Loucy (cell line): ENCODE measurements at regions not wholly inside any gene's neighbourhood (a gene's known extent, or its start where the extent isn't known, plus 50 kb on each side); places are given as distances from the start of the nearest gene placed in this dataset.

Experiments
- H2AFZ ChIP-seq: fragments of 200-600 bp; sonication (generic); 2 replicates; pipeline ENCODE4 v1.6.0; 2016; ENCODE audit warnings: antibody characterized with exemption, mild to moderate bottlenecking, low read length, moderate library complexity
- H3F3A ChIP-seq: fragments of 200-600 bp; 2 replicates; pipeline ENCODE4 v1.6.0; 2016; ENCODE audit warnings: antibody characterized with exemption, low read depth, mild to moderate bottlenecking
- H3K27me3 ChIP-seq: fragments of 200-600 bp; sonication (generic); 2 replicates; pipeline ENCODE4 v1.6.1; 2014; ENCODE audit warnings: low read length, mild to moderate bottlenecking; ENCODE audit not compliant: insufficient read depth, poor library complexity, severe bottlenecking
- H3K36me3 ChIP-seq: fragments of 200-600 bp; sonication (generic); 2 replicates; pipeline ENCODE4 v1.6.1; 2016; ENCODE audit warnings: low read length; ENCODE audit not compliant: insufficient read depth
- H3K4me1 ChIP-seq: fragments of 200-600 bp; sonication (generic); 2 replicates; pipeline ENCODE4 v1.5.1; 2014; ENCODE audit warnings: low read length, mild to moderate bottlenecking; ENCODE audit not compliant: insufficient read depth, poor library complexity, severe bottlenecking
- H3K4me2 ChIP-seq: fragments of 200-600 bp; sonication (generic); 2 replicates; pipeline ENCODE4 v1.6.0; 2014; ENCODE audit warnings: antibody characterized with exemption, low read length, low read depth, mild to moderate bottlenecking; ENCODE audit not compliant: poor library complexity, severe bottlenecking
- H3K4me3 ChIP-seq: fragments of 200-600 bp; sonication (generic); 2 replicates; pipeline ENCODE4 v1.5.1; 2014; ENCODE audit warnings: low read length, mild to moderate bottlenecking, mixed read lengths; ENCODE audit not compliant: poor library complexity, severe bottlenecking
- H3K79me2 ChIP-seq: fragments of 200-600 bp; sonication (generic); 2 replicates; pipeline ENCODE4 v1.6.1; 2014; ENCODE audit warnings: low read length; ENCODE audit not compliant: insufficient read depth
- H3K9ac ChIP-seq: fragments of 200-600 bp; sonication (generic); 2 replicates; pipeline ENCODE4 v1.6.0; 2014; ENCODE audit warnings: mild to moderate bottlenecking, low read depth, low read length, moderate library complexity; ENCODE audit not compliant: poor library complexity, severe bottlenecking
- H3K9me2 ChIP-seq: fragments of 200-600 bp; sonication (generic); replicated peaks from 2 replicates; pipeline ENCODE4 v1.6.1; 2016; ENCODE audit warnings: low read depth, low read length, mixed read lengths
- H3K9me3 ChIP-seq: fragments of 200-600 bp; sonication (generic); 2 replicates; pipeline ENCODE4 v1.6.1; 2014; ENCODE audit warnings: mild to moderate bottlenecking, antibody characterized with exemption, low read length, low read depth; ENCODE audit not compliant: insufficient read depth
- H4K20me1 ChIP-seq: fragments of 200-600 bp; sonication (generic); 2 replicates; pipeline ENCODE4 v1.6.0; 2014; ENCODE audit warnings: antibody characterized with exemption, low read length, mild to moderate bottlenecking; ENCODE audit not compliant: insufficient read depth, poor library complexity, severe bottlenecking
- EZH2phosphoT487 ChIP-seq: fragments of 200-600 bp; IDR thresholded peaks from 2 replicates; pipeline ENCODE4 v1.6.1; 2018; ENCODE audit warnings: antibody characterized with exemption, mild to moderate bottlenecking, moderate library complexity, borderline replicate concordance
- TF ChIP-seq, protein P1 (sequence below): fragments of 200-600 bp; sonication (generic); conservative IDR thresholded peaks from 2 replicates; pipeline ENCODE4 v1.5.1; 2014; ENCODE audit warnings: mild to moderate bottlenecking, antibody characterized with exemption, low read length

DNA sequence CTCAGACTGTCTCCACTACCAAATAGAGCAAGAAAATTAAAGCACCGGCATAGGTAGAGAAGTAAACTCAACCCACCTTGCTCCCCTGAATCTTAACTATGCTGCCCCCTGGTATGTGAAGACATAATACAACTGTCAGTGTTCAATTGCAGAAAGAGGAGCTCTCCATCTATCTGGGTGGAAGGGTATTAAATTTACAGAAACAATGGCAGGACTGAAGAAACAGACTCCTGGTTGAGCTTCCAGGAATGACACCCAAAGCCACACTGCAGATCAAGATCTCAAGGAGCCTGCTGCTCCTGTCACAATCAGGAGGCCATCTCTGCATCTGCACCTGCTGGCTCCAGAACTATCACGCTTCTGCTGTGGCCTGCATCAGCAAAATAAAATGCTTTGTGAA lies 132.1 kb upstream of the BMAL1 start:
- Histone ChIP-seq H3K79me2 (no peaks in the 10 kb centered on the region), H3F3A (no peaks in the 10 kb centered on the region), H3K9ac (no peak overlapping the region), H3K36me3 (no peaks in the 10 kb centered on the region), H4K20me1 (no peaks in the 10 kb centered on the region), H3K4me3 (no peak overlapping the region), H3K27me3 (no peaks in the 10 kb centered on the region), H2AFZ (no peak overlapping the region), H3K9me3 (no peaks in the 10 kb centered on the region), H3K9me2 (no peaks in the 10 kb centered on the region), H3K4me1 (peaks cover 22% of the 10 kb centered on the region), H3K4me2 (no peak overlapping the region)
- TF ChIP-seq EZH2phosphoT487 = no peak
- TF ChIP-seq, protein P1, sequence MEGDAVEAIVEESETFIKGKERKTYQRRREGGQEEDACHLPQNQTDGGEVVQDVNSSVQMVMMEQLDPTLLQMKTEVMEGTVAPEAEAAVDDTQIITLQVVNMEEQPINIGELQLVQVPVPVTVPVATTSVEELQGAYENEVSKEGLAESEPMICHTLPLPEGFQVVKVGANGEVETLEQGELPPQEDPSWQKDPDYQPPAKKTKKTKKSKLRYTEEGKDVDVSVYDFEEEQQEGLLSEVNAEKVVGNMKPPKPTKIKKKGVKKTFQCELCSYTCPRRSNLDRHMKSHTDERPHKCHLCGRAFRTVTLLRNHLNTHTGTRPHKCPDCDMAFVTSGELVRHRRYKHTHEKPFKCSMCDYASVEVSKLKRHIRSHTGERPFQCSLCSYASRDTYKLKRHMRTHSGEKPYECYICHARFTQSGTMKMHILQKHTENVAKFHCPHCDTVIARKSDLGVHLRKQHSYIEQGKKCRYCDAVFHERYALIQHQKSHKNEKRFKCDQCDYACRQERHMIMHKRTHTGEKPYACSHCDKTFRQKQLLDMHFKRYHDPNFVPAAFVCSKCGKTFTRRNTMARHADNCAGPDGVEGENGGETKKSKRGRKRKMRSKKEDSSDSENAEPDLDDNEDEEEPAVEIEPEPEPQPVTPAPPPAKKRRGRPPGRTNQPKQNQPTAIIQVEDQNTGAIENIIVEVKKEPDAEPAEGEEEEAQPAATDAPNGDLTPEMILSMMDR = peak; percentile 50

DNA sequence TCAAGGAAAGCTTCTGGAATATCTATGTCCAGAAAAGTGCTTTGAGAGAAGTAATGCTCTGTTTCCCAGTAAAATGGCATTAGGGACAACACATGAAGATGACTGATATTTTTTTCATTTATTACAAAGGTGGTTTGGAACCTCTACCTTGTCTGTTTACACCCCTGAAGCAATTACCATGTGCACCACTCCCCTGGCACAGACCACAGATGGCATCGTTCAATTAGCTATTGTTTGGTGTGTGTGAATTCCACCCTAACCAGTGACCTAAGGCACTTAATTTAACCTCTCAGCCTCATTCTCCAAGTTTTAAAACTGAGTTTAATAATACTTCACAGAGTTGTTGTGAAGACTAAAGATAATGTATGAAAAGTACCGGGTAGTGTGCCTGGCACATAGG lies 127.6 kb upstream of the BMAL1 start:
- no peak overlapping the region for H3K4me3 ChIP-seq

DNA sequence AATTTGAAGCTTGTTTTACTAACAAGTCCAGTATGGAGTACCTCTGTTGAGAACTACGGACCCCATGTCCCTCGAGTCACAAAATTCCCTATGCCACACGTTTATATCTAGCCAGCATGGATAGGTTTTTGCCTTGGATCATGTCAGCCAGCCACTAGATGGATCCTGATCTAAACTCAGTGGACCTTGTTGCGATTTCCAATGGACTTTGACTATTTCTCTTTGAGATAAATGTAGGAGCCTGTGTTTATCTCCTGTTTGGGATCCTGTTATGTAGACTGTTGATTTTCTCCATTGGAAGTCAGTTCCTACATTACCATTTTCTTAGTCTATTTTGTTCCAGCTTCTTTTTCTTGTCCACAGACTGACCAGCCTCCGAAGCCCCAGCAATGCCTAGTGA lies 127.1 kb upstream of the BMAL1 start:
- no peaks in the 10 kb centered on the region for H3K27me3 ChIP-seq

More for the DNA sequence above, 127.6 kb upstream of the BMAL1 start:
- H3K36me3 ChIP-seq = no peaks in the 10 kb centered on the region
- H2AFZ ChIP-seq = no peak overlapping the region
- no peaks in the 10 kb centered on the region for H3K4me1 ChIP-seq
- H3K9me3 ChIP-seq = no peaks in the 10 kb centered on the region
- no peaks in the 10 kb centered on the region for H3K27me3 ChIP-seq
- no peaks in the 10 kb centered on the region for H3F3A ChIP-seq
- H3K79me2 ChIP-seq = no peaks in the 10 kb centered on the region
- H3K9me2 ChIP-seq = no peaks in the 10 kb centered on the region
- TF ChIP-seq, protein P1 = no peak
- no peak for TF ChIP-seq EZH2phosphoT487
- H4K20me1 ChIP-seq = no peaks in the 10 kb centered on the region
- H3K4me2 ChIP-seq = no peak overlapping the region
- H3K9ac ChIP-seq = no peak overlapping the region

More for the DNA sequence above, 127.1 kb upstream of the BMAL1 start:
- Histone ChIP-seq H3F3A (no peaks in the 10 kb centered on the region), H3K36me3 (no peaks in the 10 kb centered on the region), H3K4me2 (no peak overlapping the region), H2AFZ (no peak overlapping the region), H3K4me3 (no peak overlapping the region), H3K9me3 (no peaks in the 10 kb centered on the region), H3K4me1 (no peaks in the 10 kb centered on the region), H4K20me1 (no peaks in the 10 kb centered on the region), H3K79me2 (no peaks in the 10 kb centered on the region), H3K9me2 (no peaks in the 10 kb centered on the region), H3K9ac (no peak overlapping the region)
- no peak for TF ChIP-seq EZH2phosphoT487
- TF ChIP-seq, protein P1 = no peak
